Ovary (tissue), 7 donors: ENCODE measurements at regions not wholly inside any gene's neighbourhood (a gene's known extent, or its start where the extent isn't known, plus 50 kb on each side); places are given as distances from the start of the nearest gene placed in this dataset.

ENCODE experiments used
- DNase-seq, 5 donors: peaks; one replicate each; pipeline ENCODE4 v3.0.0-alpha.2; 2019 to 2020
- H3K27ac ChIP-seq, 2 donors: fragments of 200-600 bp; one replicate each; pipeline versions ENCODE4 v1.5.1 to v1.8.0; 2019 to 2022
- H3K27me3 ChIP-seq: fragments of 200-600 bp; one replicate; pipeline ENCODE4 v1.8.0; 2022
- H3K36me3 ChIP-seq: fragments of 200-600 bp; sonication (generic); one replicate; pipeline ENCODE4 v1.5.1; 2019
- H3K4me1 ChIP-seq: one replicate; pipeline ENCODE4 v1.8.1; 2013; ENCODE audit warnings: mild to moderate bottlenecking, moderate library complexity; ENCODE audit not compliant: insufficient read depth
- H3K4me3 ChIP-seq: fragments of 200-600 bp; sonication (generic); one replicate; pipeline ENCODE4 v1.5.1; 2017
- H3K9me3 ChIP-seq, 2 donors: fragments of 200-600 bp in 1 of 2; sonication (generic) in 1 of 2; one replicate each; pipeline versions ENCODE4 v1.5.1 to v1.8.1; 2013 to 2019; ENCODE audit warnings: mild to moderate bottlenecking in 1 of 2, moderate library complexity in 1 of 2
- CTCF ChIP-seq, 3 donors: fragments of 450-650 bp in 2 of 3; fragments of 200-600 bp in 1 of 3; IDR thresholded peaks; one replicate each; pipeline versions ENCODE4 v1.5.1 to v1.8.0; 2016 to 2022; ENCODE audit warnings: antibody characterized with exemption in 3 of 3, mild to moderate bottlenecking in 1 of 3
- EP300 ChIP-seq: sonication (generic); formaldehyde crosslinking; IDR thresholded peaks from one replicate; pipeline ENCODE4 v1.6.1; 2017; ENCODE audit warnings: antibody characterized with exemption
- POLR2A ChIP-seq: fragments of 450-650 bp; IDR thresholded peaks from one replicate; pipeline ENCODE4 v1.6.1; 2017; ENCODE audit warnings: antibody characterized with exemption, mild to moderate bottlenecking, moderate library complexity
- WGBS, 3 donors: extraction: QIAGEN DNeasy Blood & Tissue Kit in 1 of 3; methylation state at CpG; one replicate each; pipeline versions ENCODE4 v1.1.5 to v1.1.7; 2013 to 2017; 5-methylcytosine and 5-hydroxymethylcytosine counted together
- intact Hi-C, 4 donors: fragments of 100-400 bp; cut with DNase I; formaldehyde crosslinking; loops; one replicate each; pipeline versions ENCODE4 v1.11.0 to v1.15.1; 2022 to 2023
- donor health status: DM: no; HTN: no; CAD: no; lungs with moderate emphysema.
- donor health status: DM: no; HTN: no; CAD: no.
- donor health status: Bipolar disorder and iron deficiency.
- donor health status: DM: no; HTN: no; CAD: no.
- donor health status: DM: yes; HTN: yes; CAD: no.

- intact Hi-C loops, result no loop called here
- Histone ChIP-seq H3K4me3 (no peak overlapping the region), H3K27ac (no peak overlapping the region), H3K9me3 (no peaks in the 10 kb centered on the region), H3K36me3 (no peaks in the 10 kb centered on the region), H3K27me3 (no peaks in the 10 kb centered on the region), H3K4me1 (peaks cover 4% of the 10 kb centered on the region)
- 64 to 80% (median 64%) methylated on average over 3 of the region's 3 CpGs for WGBS, 3 donors
- TF ChIP-seq EP300, result no peak
- no peak for TF ChIP-seq POLR2A
- TF ChIP-seq CTCF (IDR thresholded peaks at IDR 0.05), result no peak
- no peak for DNase-seq
These were observed 189.9 kb downstream of the PRL start for GRCh38 chr6:22106961-22107360.

DNA sequence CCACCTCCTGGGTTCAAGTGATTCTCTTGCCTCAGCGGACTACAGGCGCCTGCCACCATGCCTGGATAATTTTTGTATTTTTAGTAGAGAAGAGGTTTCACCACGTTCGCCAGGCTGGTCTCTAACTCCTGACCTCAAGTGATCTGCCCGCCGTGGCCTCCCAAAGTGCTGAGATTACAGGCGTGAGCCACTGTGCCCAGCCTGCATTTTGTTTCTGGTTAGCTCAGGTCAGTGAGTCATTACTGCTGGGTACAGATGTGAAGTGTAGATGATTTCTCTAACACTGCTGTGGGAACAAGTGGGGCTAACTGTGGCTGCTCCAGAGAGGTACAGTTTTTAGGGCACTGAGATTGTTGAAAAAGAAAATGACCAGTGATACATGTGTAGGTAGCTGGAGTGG lies 188.6 kb downstream of the PRL start:
- 80 to 93% (median 91%) methylated on average over 7 of the region's 7 CpGs for WGBS, 3 donors
- no peak overlapping the region for H3K4me3 ChIP-seq
- TF ChIP-seq EP300 (no peak), CTCF (IDR thresholded peaks at IDR 0.05) (no peak), POLR2A (no peak)
- H3K27ac ChIP-seq, result no peak overlapping the region
- no peaks in the 10 kb centered on the region for H3K27me3 ChIP-seq
- DNase-seq, result no peak
- peaks cover 4% of the 10 kb centered on the region for H3K4me1 ChIP-seq
- no peaks in the 10 kb centered on the region for H3K9me3 ChIP-seq
- H3K36me3 ChIP-seq, result no peaks in the 10 kb centered on the region
- intact Hi-C loops, result no loop called here

- H3K36me3 ChIP-seq, result no peaks in the 10 kb centered on the region
- no peaks in the 10 kb centered on the region for H3K9me3 ChIP-seq
- no peak for TF ChIP-seq CTCF (IDR thresholded peaks at IDR 0.05)
- TF ChIP-seq POLR2A, result no peak
- no peak for TF ChIP-seq EP300
- H3K4me3 ChIP-seq, result no peak overlapping the region
- no peaks in the 10 kb centered on the region for H3K27me3 ChIP-seq
- DNase-seq, result no peak
- intact Hi-C loops, result no loop called here
- WGBS, 3 donors, result 33 to 51% (median 35%) methylated on average over 6 of the region's 6 CpGs
- no peak overlapping the region for H3K27ac ChIP-seq
- peaks cover 4% of the 10 kb centered on the region for H3K4me1 ChIP-seq
These were observed 186.8 kb downstream of the PRL start for GRCh38 chr6:22110061-22110460.

GRCh38 chr6:22112461-22112860 lies 184.4 kb downstream of the PRL start:
- no peak for DNase-seq
- Histone ChIP-seq H3K36me3 (no peaks in the 10 kb centered on the region), H3K9me3 (no peaks in the 10 kb centered on the region), H3K27me3 (no peaks in the 10 kb centered on the region), H3K27ac (peak overlapping the region in 1 of 2 donors; percentile 62), H3K4me3 (no peak overlapping the region), H3K4me1 (peaks cover 4% of the 10 kb centered on the region)
- WGBS, 3 donors, result 13 to 18% (median 13%) methylated on average over 2 of the region's 2 CpGs
- TF ChIP-seq EP300, result no peak
- TF ChIP-seq CTCF (IDR thresholded peaks at IDR 0.05), result no peak
- no peak for TF ChIP-seq POLR2A
- intact Hi-C loops, result no loop called here
